ENCODE measurements at regions not wholly inside any gene's neighbourhood (a gene's known extent, or its start where the extent isn't known, plus 50 kb on each side); places are given as distances from the start of the nearest gene placed in this dataset.

DNA sequence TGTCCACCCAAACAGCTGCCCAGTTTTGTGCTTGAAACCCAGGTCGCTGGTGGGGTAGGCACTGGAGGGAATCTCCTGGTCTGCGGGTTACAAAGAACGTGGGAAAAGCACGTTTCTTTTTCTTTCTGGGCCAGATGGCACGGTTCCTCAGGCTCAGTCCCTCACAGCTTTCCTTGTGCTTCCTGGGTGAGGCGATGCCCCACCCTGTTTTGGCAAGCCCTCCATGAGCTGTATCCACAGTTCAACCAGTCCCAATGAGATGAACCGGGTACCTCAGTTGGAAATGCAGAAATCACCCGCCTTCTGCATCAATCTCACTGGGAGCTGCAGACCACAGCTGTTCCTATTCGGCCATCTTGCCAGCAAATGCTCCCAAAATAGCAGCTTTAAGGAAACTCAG lies 51.4 kb upstream of the TMTC2 start:
- Histone ChIP-seq H2AFZ (replicated peaks) (peak overlapping the region; percentile 89), H3K9ac (no peak overlapping the region), H3K4me2 (no peak overlapping the region), H3F3A (ENCODE audit: low read depth) (peaks cover 4% of the 10 kb centered on the region), H3K4me3 (no peak overlapping the region), H3K27me3 (no peaks in the 10 kb centered on the region), H3K4me1 (no peaks in the 10 kb centered on the region), H3K27ac (no peak overlapping the region), H3K79me2 (ENCODE audit: low read depth) (no peaks in the 10 kb centered on the region), H3K9me3 (ENCODE audit: low read depth) (no peaks in the 10 kb centered on the region), H4K20me1 (ENCODE audit: low read depth) (no peaks in the 10 kb centered on the region), H3K36me3 (no peaks in the 10 kb centered on the region)
- H3K4me1 Mint-ChIP-seq, result no peaks in the 10 kb centered on the region
- no peak overlapping the region for H3K27ac Mint-ChIP-seq
- no peak overlapping the region for H3K4me3 Mint-ChIP-seq
- H3K27me3 Mint-ChIP-seq (ENCODE audit: insufficient read depth, low read depth), result peaks cover 2% of the 10 kb centered on the region
- peaks cover 8% of the 10 kb centered on the region for H3K9me3 Mint-ChIP-seq
- no peak for TF ChIP-seq EZH2phosphoT487 (IDR thresholded peaks at IDR 0.05)
- no peak for TF ChIP-seq EZH2 (IDR thresholded peaks at IDR 0.05)
- TF ChIP-seq, protein P1, sequence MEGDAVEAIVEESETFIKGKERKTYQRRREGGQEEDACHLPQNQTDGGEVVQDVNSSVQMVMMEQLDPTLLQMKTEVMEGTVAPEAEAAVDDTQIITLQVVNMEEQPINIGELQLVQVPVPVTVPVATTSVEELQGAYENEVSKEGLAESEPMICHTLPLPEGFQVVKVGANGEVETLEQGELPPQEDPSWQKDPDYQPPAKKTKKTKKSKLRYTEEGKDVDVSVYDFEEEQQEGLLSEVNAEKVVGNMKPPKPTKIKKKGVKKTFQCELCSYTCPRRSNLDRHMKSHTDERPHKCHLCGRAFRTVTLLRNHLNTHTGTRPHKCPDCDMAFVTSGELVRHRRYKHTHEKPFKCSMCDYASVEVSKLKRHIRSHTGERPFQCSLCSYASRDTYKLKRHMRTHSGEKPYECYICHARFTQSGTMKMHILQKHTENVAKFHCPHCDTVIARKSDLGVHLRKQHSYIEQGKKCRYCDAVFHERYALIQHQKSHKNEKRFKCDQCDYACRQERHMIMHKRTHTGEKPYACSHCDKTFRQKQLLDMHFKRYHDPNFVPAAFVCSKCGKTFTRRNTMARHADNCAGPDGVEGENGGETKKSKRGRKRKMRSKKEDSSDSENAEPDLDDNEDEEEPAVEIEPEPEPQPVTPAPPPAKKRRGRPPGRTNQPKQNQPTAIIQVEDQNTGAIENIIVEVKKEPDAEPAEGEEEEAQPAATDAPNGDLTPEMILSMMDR (IDR thresholded peaks at IDR 0.05), result no peak
- H3K36me3 Mint-ChIP-seq, result no peaks in the 10 kb centered on the region
- DNase-seq (ENCODE audit: low spot score), result no peak
